NCI-H748 treated with DMSO at 0.1 percent for 48 hours (cell line): ENCODE measurements at regions not wholly inside any gene's neighbourhood (a gene's known extent, or its start where the extent isn't known, plus 50 kb on each side); places are given as distances from the start of the nearest gene placed in this dataset.

Source experiments
- DNase-seq: peaks from one replicate; lab custom pipeline; 2025; lab: John Stamatoyannopoulos, UW

DNA sequence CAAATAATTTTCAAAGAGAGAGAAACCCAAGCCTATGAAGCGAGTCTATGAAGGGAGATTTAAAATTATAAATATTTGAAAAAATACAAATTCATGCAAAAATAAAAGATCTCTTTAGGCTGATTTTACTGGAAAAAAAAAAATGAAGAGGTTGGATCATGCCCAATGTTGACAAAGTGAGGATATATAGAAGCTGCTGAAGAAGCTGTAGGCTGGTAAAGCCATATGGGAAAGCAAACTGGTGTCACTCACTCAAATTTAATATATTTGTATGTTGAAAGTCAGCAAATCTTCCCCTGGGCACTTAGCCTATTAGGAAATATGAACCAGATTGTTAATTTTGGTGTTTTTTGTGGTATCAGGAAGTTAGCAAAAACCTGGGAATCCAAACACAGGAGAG, 61.8 kb upstream of the BCHE start:
- DNase-seq = no peak

DNA sequence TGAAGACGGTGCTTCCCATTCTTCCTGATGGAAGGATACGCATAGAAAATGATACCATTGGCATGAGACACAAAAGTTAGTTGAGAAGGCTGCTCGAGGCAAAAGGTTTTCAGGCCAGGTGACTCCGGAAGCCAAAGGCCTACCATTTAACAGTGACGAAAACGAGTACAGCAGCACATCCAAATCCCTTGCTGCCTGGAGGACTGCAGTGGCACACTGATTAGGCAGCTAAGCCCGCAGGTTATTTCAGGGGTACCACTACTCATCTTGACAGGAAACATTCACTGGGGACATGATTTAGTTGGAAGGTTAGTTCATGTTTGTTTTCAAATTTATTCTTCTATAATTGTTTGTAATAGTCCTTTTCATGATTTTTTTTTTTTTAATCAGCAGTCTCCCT, 59.9 kb upstream of the BCHE start:
- no peak for DNase-seq

DNA sequence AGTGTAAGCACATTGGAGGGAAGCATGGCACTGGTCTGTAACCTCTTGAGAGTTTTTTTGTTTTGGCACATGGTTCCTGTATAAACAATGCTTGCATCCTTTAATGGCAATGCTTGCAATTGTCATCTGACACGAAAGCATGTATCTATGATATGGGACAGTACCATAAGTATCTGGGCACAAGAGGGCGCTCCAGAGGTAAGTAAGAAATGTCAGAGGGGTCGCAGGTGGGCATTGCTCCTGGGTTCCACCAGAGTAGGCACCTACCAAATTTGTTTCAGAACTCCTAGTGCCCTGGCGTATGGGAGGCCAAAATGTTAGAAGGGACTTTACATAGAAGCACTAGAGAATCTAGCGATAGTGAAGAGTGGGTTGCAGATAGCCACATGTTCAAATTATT, 58.7 kb upstream of the BCHE start:
- DNase-seq = no peak

DNA sequence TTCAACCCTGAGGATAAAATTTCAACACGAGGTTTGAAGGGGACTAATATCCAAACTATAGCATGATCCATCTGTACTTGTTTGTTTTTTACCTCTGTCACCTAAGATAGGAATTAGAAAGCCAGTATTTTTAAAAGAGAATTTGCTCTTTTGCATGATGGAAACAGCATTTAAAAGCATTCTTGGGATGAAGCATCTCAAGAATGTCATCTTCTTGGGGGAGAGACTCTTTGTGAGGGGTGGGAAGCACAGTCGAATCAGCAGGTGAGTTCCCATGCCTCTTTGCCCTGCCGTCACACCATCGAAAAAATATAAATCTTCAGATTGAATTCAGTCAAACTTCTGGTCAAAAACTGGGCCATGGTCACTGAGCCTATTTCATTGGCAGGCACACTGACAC, 55.3 kb upstream of the BCHE start:
- DNase-seq = no peak
